ENCODE measurements at regions not wholly inside any gene's neighbourhood (a gene's known extent, or its start where the extent isn't known, plus 50 kb on each side); places are given as distances from the start of the nearest gene placed in this dataset.

- peak overlapping the region; percentile 8; the same call in 1 of the 2 replicates for H2AFZ ChIP-seq (ENCODE audit: low read length)
- TF ChIP-seq EZH2phosphoT487 (IDR thresholded peaks at IDR 0.05; ENCODE audit: borderline replicate concordance), result no peak
- TF ChIP-seq CTCF (conservative IDR thresholded peaks at IDR 0.05; ENCODE audit: low read length), result no peak
- no peak overlapping the region for H3K9ac ChIP-seq (ENCODE audit: low read depth, low read length, poor library complexity, severe bottlenecking)
- H3K9me3 ChIP-seq (ENCODE audit: insufficient read depth, low read depth, low read length), result no peaks in the 10 kb centered on the region
- no peaks in the 10 kb centered on the region for H3K27me3 ChIP-seq (ENCODE audit: insufficient read depth, low read length, poor library complexity, severe bottlenecking)
- H3K9me2 ChIP-seq (replicated peaks; ENCODE audit: low read depth, low read length), result no peaks in the 10 kb centered on the region
- H3K79me2 ChIP-seq (ENCODE audit: insufficient read depth, low read length), result no peaks in the 10 kb centered on the region
- H3K4me2 ChIP-seq (ENCODE audit: low read depth, low read length, poor library complexity, severe bottlenecking), result no peak overlapping the region
- peaks cover 17% of the 10 kb centered on the region for H3K4me1 ChIP-seq (ENCODE audit: insufficient read depth, low read length, poor library complexity, severe bottlenecking)
- no peaks in the 10 kb centered on the region for H4K20me1 ChIP-seq (ENCODE audit: insufficient read depth, low read length, poor library complexity, severe bottlenecking)
- H3K4me3 ChIP-seq (ENCODE audit: low read length, poor library complexity, severe bottlenecking), result no peak overlapping the region
- no peaks in the 10 kb centered on the region for H3F3A ChIP-seq (ENCODE audit: low read depth)
- H3K36me3 ChIP-seq (ENCODE audit: insufficient read depth, low read length), result no peaks in the 10 kb centered on the region
These were observed 54.5 kb upstream of the IL17B start for GRCh38 chr5:149433524-149434131.

GRCh38 chr5:149432911-149433401 is 53.9 kb upstream of the IL17B start:
- H3K9me2 ChIP-seq (replicated peaks; ENCODE audit: low read depth, low read length), result no peaks in the 10 kb centered on the region
- H3K9ac ChIP-seq (ENCODE audit: low read depth, low read length, poor library complexity, severe bottlenecking), result no peak overlapping the region
- H3K27me3 ChIP-seq (ENCODE audit: insufficient read depth, low read length, poor library complexity, severe bottlenecking), result no peaks in the 10 kb centered on the region
- H4K20me1 ChIP-seq (ENCODE audit: insufficient read depth, low read length, poor library complexity, severe bottlenecking), result no peaks in the 10 kb centered on the region
- no peak overlapping the region for H3K4me3 ChIP-seq (ENCODE audit: low read length, poor library complexity, severe bottlenecking)
- H2AFZ ChIP-seq (ENCODE audit: low read length), result peak overlapping the region; percentile 8
- no peak for TF ChIP-seq CTCF (conservative IDR thresholded peaks at IDR 0.05; ENCODE audit: low read length)
- no peak for TF ChIP-seq EZH2phosphoT487 (IDR thresholded peaks at IDR 0.05; ENCODE audit: borderline replicate concordance)
- H3K36me3 ChIP-seq (ENCODE audit: insufficient read depth, low read length), result no peaks in the 10 kb centered on the region
- H3F3A ChIP-seq (ENCODE audit: low read depth), result no peaks in the 10 kb centered on the region
- H3K4me2 ChIP-seq (ENCODE audit: low read depth, low read length, poor library complexity, severe bottlenecking), result peak overlapping the region; percentile 3
- peaks cover 19% of the 10 kb centered on the region for H3K4me1 ChIP-seq (ENCODE audit: insufficient read depth, low read length, poor library complexity, severe bottlenecking)
- no peaks in the 10 kb centered on the region for H3K79me2 ChIP-seq (ENCODE audit: insufficient read depth, low read length)
- no peaks in the 10 kb centered on the region for H3K9me3 ChIP-seq (ENCODE audit: insufficient read depth, low read depth, low read length)

GRCh38 chr5:149432376-149432775 is 53.3 kb upstream of the IL17B start:
- Histone ChIP-seq H4K20me1 (ENCODE audit: insufficient read depth, low read length, poor library complexity, severe bottlenecking) (no peaks in the 10 kb centered on the region), H3K4me1 (ENCODE audit: insufficient read depth, low read length, poor library complexity, severe bottlenecking) (peaks cover 19% of the 10 kb centered on the region), H3K9me2 (replicated peaks; ENCODE audit: low read depth, low read length) (no peaks in the 10 kb centered on the region), H3K27me3 (ENCODE audit: insufficient read depth, low read length, poor library complexity, severe bottlenecking) (no peaks in the 10 kb centered on the region), H2AFZ (ENCODE audit: low read length) (peak overlapping the region; percentile 8; the same call in 1 of the 2 replicates), H3K79me2 (ENCODE audit: insufficient read depth, low read length) (no peaks in the 10 kb centered on the region), H3K4me2 (ENCODE audit: low read depth, low read length, poor library complexity, severe bottlenecking) (peak overlapping the region; percentile 3), H3K4me3 (ENCODE audit: low read length, poor library complexity, severe bottlenecking) (no peak overlapping the region), H3K9me3 (ENCODE audit: insufficient read depth, low read depth, low read length) (no peaks in the 10 kb centered on the region), H3K9ac (ENCODE audit: low read depth, low read length, poor library complexity, severe bottlenecking) (no peak overlapping the region), H3K36me3 (ENCODE audit: insufficient read depth, low read length) (no peaks in the 10 kb centered on the region), H3F3A (ENCODE audit: low read depth) (no peaks in the 10 kb centered on the region)
- TF ChIP-seq EZH2phosphoT487 (IDR thresholded peaks at IDR 0.05; ENCODE audit: borderline replicate concordance) (no peak), CTCF (conservative IDR thresholded peaks at IDR 0.05; ENCODE audit: low read length) (no peak)
